Vagina (tissue), 2 donors: ENCODE measurements at regions not wholly inside any gene's neighbourhood (a gene's known extent, or its start where the extent isn't known, plus 50 kb on each side); places are given as distances from the start of the nearest gene placed in this dataset.

Experiments used
- CTCF ChIP-seq, 3 experiments: fragments of 450-650 bp in 2 of 3; fragments of 200-600 bp in 1 of 3; sonication (generic) in 1 of 3; IDR thresholded peaks; one replicate each; pipeline ENCODE4 v1.5.1; 2017 to 2019; ENCODE audit warnings: antibody characterized with exemption in 3 of 3, mild to moderate bottlenecking in 2 of 3, moderate library complexity in 2 of 3
- POLR2A ChIP-seq, 2 donors: fragments of 450-650 bp; IDR thresholded peaks; one replicate each; pipeline ENCODE4 v1.6.1; 2017; ENCODE audit warnings: antibody characterized with exemption in 2 of 2, mild to moderate bottlenecking in 2 of 2, moderate library complexity in 2 of 2

GRCh38 chrX:8939322-8939721 lies 94.6 kb downstream of the FAM9B start:
- TF ChIP-seq CTCF (IDR thresholded peaks at IDR 0.05) (no peak), POLR2A (IDR thresholded peaks at IDR 0.05) (no peak)
